ENCODE measurements at regions not wholly inside any gene's neighbourhood (a gene's known extent, or its start where the extent isn't known, plus 50 kb on each side); places are given as distances from the start of the nearest gene placed in this dataset.

GRCh38 chr1:106747791-106748190 lies 308.7 kb upstream of the PRMT6 start:
- no peak for TF ChIP-seq POLR2A (IDR thresholded peaks at IDR 0.05)
- TF ChIP-seq CTCF (IDR thresholded peaks at IDR 0.05), result no peak
